ENCODE measurements at regions not wholly inside any gene's neighbourhood (a gene's known extent, or its start where the extent isn't known, plus 50 kb on each side); places are given as distances from the start of the nearest gene placed in this dataset.
"Not testable (repeated sequence)": the region's sequence is repeated elsewhere in the genome, so short reads cannot be mapped to it uniquely, and the experiment has no call there.

DNA sequence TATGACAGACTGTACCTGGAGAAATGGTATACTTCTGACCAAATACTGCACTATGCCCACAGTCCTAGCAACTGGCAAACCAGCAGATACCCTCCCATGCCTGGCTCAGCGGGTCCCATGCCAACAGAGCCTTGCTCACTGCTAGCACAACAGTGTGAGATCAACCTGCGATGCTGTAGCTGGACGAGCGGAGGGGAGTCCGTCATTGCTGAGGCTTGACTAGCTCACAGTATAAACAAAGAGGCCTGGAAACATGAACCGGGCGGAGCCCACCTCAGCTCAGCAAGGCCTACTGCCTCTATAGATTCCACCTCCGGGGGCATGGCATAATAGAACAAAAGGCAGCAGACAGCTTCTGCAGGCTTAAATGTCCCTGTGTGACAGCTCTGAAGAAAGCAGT lies 93.2 kb upstream of the CAB39 start:
- intact Hi-C loops (cut with micrococcal nuclease), result no loop called here
- Histone ChIP-seq H3K36me3 (no peaks in the 10 kb centered on the region), H3K4me1 (no peaks in the 10 kb centered on the region), H3K27me3 (ENCODE audit: low read depth) (no peaks in the 10 kb centered on the region), H3K27ac (replicated peaks) (no peak overlapping the region), H3K9me3 (replicated peaks) (peaks cover 6% of the 10 kb centered on the region), H3K4me3 (no peak overlapping the region)
- no peak for DNase-seq
- TF ChIP-seq, protein P1, sequence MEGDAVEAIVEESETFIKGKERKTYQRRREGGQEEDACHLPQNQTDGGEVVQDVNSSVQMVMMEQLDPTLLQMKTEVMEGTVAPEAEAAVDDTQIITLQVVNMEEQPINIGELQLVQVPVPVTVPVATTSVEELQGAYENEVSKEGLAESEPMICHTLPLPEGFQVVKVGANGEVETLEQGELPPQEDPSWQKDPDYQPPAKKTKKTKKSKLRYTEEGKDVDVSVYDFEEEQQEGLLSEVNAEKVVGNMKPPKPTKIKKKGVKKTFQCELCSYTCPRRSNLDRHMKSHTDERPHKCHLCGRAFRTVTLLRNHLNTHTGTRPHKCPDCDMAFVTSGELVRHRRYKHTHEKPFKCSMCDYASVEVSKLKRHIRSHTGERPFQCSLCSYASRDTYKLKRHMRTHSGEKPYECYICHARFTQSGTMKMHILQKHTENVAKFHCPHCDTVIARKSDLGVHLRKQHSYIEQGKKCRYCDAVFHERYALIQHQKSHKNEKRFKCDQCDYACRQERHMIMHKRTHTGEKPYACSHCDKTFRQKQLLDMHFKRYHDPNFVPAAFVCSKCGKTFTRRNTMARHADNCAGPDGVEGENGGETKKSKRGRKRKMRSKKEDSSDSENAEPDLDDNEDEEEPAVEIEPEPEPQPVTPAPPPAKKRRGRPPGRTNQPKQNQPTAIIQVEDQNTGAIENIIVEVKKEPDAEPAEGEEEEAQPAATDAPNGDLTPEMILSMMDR (IDR thresholded peaks at IDR 0.05; ENCODE audit: borderline replicate concordance), result no peak

DNA sequence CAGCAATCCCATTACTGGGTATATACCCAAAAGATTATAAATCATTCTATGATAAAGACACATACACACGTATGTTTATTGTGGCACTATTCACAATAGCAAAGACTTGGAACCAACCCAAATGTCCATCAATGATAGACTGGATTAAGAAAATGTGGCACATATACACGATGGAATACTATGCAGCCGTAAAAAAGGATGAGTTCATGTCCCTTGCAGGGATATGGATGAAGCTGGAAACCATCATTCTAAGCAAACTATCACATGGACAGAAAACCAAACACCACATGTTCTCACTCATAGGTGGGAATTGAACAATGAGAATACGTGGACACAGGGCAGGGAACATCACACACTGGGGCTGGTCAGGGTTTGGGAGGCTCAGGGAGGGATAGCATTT lies 87.4 kb upstream of the CAB39 start:
- intact Hi-C loops (cut with micrococcal nuclease); H3K27me3 ChIP-seq (ENCODE audit: low read depth); H3K4me1 ChIP-seq; H3K36me3 ChIP-seq; H3K4me3 ChIP-seq; DNase-seq; H3K27ac ChIP-seq (replicated peaks): not testable (repeated sequence)
- H3K9me3 ChIP-seq (replicated peaks), result peaks cover 12% of the 10 kb centered on the region

DNA sequence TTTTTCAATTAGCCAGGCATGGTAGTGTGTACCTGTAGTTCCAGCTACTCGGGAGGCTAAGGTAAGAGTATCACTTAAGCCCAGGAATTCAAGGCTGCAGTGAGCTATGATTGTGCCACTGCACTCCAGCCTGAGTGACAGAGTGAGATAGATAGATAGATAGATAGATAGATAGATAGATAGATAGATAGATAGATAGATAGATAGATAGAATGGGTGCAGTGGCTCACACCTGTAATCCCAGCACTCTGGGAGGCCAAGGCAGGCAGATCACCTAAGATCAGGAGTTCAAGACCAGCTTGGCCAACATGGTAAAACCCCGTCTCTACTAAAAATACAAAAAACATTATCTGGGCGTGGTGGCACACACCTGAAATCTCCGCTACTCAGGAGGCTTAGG lies 85.6 kb upstream of the CAB39 start:
- H3K27ac ChIP-seq (replicated peaks); H3K36me3 ChIP-seq; DNase-seq; H3K4me1 ChIP-seq; H3K4me3 ChIP-seq; H3K27me3 ChIP-seq (ENCODE audit: low read depth); intact Hi-C loops (cut with micrococcal nuclease): not testable (repeated sequence)
- peaks cover 12% of the 10 kb centered on the region for H3K9me3 ChIP-seq (replicated peaks)

DNA sequence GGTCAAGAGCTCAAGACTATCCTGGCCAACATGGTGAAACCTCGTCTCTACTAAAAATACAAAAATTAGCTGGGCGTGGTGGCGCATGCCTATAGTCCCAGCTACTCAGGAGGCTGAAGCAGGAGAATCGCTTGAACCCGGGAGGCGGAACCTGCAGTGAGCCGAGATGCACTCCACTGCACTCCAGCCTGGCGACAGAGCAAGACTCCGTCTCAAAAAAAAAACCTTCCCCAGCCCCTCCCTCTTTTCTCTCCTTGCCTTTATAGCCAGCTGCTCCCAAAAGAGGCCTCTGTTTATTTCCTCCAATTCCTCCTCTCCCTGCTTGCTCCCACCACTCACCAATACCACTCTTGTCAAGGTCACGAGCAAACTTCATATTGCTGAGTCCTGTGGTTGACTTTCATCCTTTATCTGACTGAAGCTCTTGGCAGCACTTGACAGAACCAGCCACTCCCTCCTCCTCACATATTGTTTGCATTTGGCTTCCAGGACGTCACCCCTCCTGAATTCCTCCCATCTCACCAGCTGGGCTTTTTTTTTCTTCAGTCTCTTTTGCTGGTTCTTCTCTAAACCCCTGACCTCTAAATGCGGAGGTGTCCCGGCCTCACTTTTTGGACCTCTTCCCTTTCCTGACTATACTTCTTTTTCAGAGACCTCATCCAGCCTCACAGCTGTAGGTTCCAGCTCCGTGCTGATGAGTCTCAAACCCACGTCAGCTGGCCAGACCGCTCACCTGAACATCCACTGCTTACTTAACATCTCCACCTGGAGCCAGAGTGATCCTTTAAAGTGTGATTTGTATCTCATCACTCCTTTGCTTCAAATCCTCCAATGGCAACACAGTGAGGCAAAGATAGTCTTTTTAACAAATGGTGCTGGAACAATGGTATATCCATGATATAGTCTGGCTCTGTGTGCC lies 84.6 kb upstream of the CAB39 start:
- no peak overlapping the region for H3K4me3 ChIP-seq
- H3K27ac ChIP-seq (replicated peaks), result no peak overlapping the region
- no peak for DNase-seq
- no peaks in the 10 kb centered on the region for H3K36me3 ChIP-seq
- intact Hi-C loops (cut with micrococcal nuclease), result no loop called here
- H3K4me1 ChIP-seq, result peaks cover 6% of the 10 kb centered on the region
- H3K27me3 ChIP-seq (ENCODE audit: low read depth), result no peaks in the 10 kb centered on the region
- H3K9me3 ChIP-seq (replicated peaks), result peaks cover 12% of the 10 kb centered on the region
- TF ChIP-seq, protein P1 (IDR thresholded peaks at IDR 0.05; ENCODE audit: borderline replicate concordance), result no peak

DNA sequence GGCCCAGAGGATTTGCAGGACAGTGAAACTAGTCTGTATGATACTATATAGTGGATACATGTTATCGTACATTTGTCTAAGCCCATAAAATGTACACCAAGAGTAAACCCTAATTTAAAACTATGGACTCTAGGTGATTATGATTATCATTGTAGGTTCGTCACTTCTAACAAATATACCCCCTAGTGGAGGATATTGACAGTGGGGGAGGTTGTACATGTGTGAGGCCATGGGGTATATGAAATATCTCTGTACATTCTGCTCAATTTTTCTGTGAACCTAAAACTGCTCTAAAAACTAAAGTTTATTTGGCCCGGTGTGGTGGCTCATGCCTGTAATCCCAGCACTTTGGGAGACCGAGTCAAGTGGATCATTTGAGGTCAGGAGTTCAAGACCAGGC lies 81.2 kb upstream of the CAB39 start:
- Histone ChIP-seq H3K27me3 (ENCODE audit: low read depth) (no peaks in the 10 kb centered on the region), H3K27ac (replicated peaks) (no peak overlapping the region), H3K4me3 (no peak overlapping the region), H3K9me3 (replicated peaks) (no peaks in the 10 kb centered on the region), H3K36me3 (no peaks in the 10 kb centered on the region), H3K4me1 (peaks cover 6% of the 10 kb centered on the region)
- TF ChIP-seq, protein P1 (IDR thresholded peaks at IDR 0.05; ENCODE audit: borderline replicate concordance), result no peak
- intact Hi-C loops (cut with micrococcal nuclease), result no loop called here
- DNase-seq, result no peak

DNA sequence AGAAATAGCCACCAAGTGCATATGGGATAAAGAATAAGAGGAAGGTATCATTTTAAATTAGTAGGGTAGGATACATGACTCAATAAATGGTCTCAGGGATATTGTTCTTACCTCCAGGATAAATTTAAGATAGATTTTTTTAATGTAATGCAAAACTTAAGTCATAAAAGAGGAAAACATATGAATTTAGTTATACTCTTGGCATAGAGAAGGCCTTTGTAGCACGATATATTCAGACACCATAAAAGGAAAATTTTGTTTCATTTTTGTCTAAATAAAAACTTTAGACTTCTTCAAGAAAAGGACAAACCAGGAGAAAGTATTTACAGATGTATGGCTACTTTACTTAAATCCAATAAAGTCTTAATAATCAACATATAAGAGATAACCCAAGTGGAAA lies 78.5 kb upstream of the CAB39 start:
- intact Hi-C loops (cut with micrococcal nuclease), result no loop called here
- H3K27ac ChIP-seq (replicated peaks), result no peak overlapping the region
- TF ChIP-seq, protein P1 (IDR thresholded peaks at IDR 0.05; ENCODE audit: borderline replicate concordance), result no peak
- H3K27me3 ChIP-seq (ENCODE audit: low read depth), result no peaks in the 10 kb centered on the region
- no peaks in the 10 kb centered on the region for H3K4me1 ChIP-seq
- H3K9me3 ChIP-seq (replicated peaks), result no peaks in the 10 kb centered on the region
- H3K36me3 ChIP-seq, result no peaks in the 10 kb centered on the region
- no peak overlapping the region for H3K4me3 ChIP-seq
- no peak for DNase-seq

DNA sequence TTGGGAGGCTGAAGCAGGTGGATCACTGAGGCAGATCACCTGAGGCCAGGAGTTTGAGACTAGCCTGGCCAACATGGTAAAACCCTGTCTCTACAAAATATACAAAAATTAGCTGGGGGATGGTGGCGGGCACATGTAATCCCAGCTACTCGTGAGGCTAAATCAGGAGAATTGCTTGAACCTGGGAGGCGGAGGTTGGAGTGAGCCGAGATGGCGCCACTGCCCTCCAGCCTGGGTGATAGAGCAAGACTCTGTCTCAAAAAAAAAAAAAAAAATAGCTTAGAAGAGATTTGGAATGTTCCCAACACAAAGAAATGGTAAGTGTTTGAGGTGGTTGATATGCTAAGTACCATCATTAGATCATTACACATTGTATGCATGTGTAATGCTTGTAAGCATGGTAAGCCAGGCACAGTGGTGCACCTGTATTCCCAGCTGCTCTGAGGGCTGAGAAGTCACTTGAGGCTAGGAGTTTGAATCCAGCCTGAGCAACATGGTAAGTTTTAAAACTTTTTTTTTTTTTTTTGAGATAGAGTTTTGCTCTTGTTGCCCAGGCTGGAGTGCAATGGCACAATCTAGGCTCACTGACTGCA lies 77.8 kb upstream of the CAB39 start:
- H3K27ac ChIP-seq (replicated peaks); H3K4me1 ChIP-seq; intact Hi-C loops (cut with micrococcal nuclease); H3K9me3 ChIP-seq (replicated peaks); DNase-seq; H3K27me3 ChIP-seq (ENCODE audit: low read depth); H3K4me3 ChIP-seq; H3K36me3 ChIP-seq: not testable (repeated sequence)
